ENCODE measurements at regions not wholly inside any gene's neighbourhood (a gene's known extent, or its start where the extent isn't known, plus 50 kb on each side); places are given as distances from the start of the nearest gene placed in this dataset.

DNA sequence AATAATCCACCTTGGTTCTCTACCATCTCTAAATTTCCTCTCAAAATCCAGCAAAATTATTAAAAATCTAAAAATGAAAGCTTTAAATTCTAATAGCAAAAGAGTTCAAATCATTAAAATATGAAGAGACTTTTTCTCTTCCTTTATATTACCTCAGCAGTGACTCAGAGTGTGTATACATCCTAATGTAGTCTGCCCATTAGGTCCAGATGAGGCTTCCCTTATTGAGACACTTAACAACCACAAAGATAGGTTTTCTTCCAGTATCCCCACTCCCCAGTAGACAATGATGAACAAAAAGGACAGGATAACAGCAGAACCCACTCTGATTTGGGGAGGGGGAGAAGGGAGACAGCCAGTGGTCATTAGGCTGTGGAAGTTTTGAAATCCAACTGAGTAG, 61.5 kb upstream of the DCBLD2 start:
- H3K4me1 ChIP-seq, result no peaks in the 10 kb centered on the region
- H3K27me3 ChIP-seq (ENCODE audit: low read depth), result no peaks in the 10 kb centered on the region
- no peak overlapping the region for H3K4me3 ChIP-seq
- intact Hi-C loops (cut with DNase I), result no loop called here
- no peaks in the 10 kb centered on the region for H3K9me3 ChIP-seq
- DNase-seq, result no peak
- ATAC-seq, result no peak
- H3K36me3 ChIP-seq, result no peaks in the 10 kb centered on the region
- TF ChIP-seq, protein P1, sequence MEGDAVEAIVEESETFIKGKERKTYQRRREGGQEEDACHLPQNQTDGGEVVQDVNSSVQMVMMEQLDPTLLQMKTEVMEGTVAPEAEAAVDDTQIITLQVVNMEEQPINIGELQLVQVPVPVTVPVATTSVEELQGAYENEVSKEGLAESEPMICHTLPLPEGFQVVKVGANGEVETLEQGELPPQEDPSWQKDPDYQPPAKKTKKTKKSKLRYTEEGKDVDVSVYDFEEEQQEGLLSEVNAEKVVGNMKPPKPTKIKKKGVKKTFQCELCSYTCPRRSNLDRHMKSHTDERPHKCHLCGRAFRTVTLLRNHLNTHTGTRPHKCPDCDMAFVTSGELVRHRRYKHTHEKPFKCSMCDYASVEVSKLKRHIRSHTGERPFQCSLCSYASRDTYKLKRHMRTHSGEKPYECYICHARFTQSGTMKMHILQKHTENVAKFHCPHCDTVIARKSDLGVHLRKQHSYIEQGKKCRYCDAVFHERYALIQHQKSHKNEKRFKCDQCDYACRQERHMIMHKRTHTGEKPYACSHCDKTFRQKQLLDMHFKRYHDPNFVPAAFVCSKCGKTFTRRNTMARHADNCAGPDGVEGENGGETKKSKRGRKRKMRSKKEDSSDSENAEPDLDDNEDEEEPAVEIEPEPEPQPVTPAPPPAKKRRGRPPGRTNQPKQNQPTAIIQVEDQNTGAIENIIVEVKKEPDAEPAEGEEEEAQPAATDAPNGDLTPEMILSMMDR (IDR thresholded peaks at IDR 0.05), result no peak
- H3K27ac ChIP-seq, result no peak overlapping the region

DNA sequence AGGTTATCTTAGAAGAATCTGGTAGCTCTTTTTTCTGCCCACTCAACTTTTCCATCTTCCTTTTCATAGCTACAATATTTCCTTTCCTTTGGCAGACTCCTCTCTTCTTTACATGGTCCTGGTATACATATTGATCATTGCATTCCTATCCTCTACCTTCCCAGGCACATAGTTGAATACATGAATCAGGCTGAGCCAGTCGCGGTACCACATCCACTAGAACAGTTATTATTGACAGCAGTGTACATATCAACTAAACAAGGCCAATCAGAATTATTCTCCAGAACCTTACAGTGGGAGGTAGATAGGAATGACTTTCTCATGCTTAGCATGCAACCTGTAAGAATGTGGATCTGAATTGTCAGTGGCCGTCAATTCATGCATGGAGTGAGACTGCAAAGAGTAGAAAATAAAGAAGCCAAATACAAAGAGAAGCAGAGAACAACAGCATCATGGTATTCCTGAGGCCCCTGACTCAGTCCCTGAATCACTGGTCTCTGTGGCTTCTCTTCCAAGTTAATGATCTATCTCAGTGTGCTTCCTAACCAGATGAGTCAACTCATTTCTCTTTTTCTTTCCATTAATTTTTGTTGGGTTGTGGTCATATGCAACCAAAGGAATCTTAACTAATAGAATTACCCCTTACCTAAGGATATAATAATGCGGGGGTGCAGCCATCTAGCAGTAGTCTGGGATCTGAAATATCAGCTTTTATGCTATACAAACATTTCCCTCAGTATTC, 60.9 kb upstream of the DCBLD2 start:
- Histone ChIP-seq H3K9me3 (no peaks in the 10 kb centered on the region), H3K4me3 (no peak overlapping the region), H3K4me1 (no peaks in the 10 kb centered on the region), H3K27ac (no peak overlapping the region), H3K36me3 (no peaks in the 10 kb centered on the region), H3K27me3 (ENCODE audit: low read depth) (no peaks in the 10 kb centered on the region)
- ATAC-seq (no peak), DNase-seq (no peak)
- intact Hi-C loops (cut with DNase I), result no loop called here
- TF ChIP-seq, protein P1 (IDR thresholded peaks at IDR 0.05), result no peak

DNA sequence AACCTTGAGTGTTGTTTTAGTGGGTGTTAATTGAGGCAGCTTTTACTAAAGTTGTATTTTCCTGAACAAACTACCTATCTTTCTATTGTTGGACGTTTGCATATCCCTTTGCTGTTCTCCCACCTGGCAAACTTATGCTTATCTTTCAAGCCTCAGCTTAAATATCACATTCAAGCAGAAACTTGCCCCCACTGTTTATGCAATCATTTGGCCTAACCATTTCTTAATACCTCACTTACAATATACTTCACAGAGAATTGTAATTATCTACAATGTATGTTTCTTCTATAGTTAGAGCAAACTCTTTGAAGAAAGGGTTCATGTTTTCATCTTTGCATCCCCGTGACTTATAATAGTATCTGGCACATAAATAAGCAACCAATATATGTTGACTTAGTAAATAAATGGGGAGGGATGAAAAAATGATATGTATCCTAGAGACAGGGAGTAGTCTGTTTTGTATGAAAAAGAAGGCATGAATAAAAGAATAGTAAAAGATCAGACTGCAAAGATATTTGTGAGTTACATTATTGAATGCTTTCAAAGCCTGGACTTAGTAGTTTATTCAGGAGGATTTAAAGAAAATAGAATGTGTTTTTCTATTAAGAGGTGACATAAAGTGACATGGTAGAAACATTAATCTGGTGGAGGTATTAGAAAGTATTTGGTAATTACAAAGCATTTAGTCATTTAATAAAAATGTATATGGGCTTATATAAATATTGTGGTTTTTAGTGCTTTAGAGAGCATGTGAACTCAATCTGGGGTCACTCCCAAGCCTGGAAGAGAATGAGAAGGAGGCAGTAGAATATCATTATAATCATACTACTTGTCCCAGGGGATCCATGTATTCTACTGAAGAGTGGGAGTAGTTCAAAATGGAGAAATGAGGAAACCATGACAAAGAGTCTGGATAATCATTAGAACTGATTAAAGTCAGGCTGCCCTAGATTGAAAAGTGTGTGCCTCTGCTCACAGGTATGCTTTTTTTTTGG, 60.0 kb upstream of the DCBLD2 start:
- Histone ChIP-seq H3K9me3 (no peaks in the 10 kb centered on the region), H3K27me3 (ENCODE audit: low read depth) (no peaks in the 10 kb centered on the region), H3K36me3 (no peaks in the 10 kb centered on the region), H3K4me1 (no peaks in the 10 kb centered on the region), H3K4me3 (no peak overlapping the region), H3K27ac (no peak overlapping the region)
- ATAC-seq (no peak), DNase-seq (no peak)
- TF ChIP-seq, protein P1 (IDR thresholded peaks at IDR 0.05), result no peak
- intact Hi-C loops (cut with DNase I), result no loop called here

DNA sequence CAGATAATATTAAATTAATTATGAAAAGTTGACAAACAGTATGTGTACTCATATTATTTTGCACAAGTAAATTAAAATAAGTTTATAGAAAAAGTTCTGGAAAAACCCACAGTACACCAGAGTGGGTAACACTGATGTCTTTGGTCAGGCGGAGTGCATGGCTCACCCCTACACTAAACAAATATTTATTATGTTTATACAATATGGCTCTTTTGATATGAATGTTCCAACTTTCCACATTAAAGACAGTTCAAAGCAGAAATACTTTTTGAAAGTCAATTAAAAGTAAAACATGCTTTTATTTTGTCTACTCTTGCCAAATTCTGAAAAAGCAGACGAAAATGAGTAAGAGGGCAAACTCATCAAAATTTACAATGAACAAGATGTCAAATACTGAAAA, 56.2 kb upstream of the DCBLD2 start:
- ATAC-seq (no peak), DNase-seq (no peak)
- Histone ChIP-seq H3K4me3 (no peak overlapping the region), H3K27ac (no peak overlapping the region), H3K27me3 (ENCODE audit: low read depth) (no peaks in the 10 kb centered on the region), H3K4me1 (no peaks in the 10 kb centered on the region), H3K9me3 (no peaks in the 10 kb centered on the region), H3K36me3 (no peaks in the 10 kb centered on the region)
- TF ChIP-seq, protein P1 (IDR thresholded peaks at IDR 0.05), result no peak
- intact Hi-C loops (cut with DNase I), result no loop called here

DNA sequence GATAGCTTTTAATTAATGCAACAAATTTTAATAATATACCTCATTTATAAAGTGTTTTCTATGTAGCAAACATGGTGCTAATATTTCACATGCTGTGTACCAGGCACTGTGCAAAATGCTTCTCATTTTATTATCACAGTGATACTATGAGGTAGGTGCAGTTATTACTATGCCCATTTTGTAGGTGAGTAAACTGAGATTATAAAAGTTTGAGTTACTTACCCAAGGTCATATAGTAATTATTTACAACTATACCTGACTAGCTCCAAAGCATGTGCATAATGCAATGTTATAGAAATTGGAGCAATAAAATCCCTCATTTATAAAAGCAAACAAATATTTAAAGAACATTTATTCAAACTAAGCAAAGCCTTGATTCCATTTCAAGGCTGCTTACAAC, 54.5 kb upstream of the DCBLD2 start:
- intact Hi-C loops (cut with DNase I), result no loop called here
- no peaks in the 10 kb centered on the region for H3K27me3 ChIP-seq (ENCODE audit: low read depth)
- H3K9me3 ChIP-seq, result no peaks in the 10 kb centered on the region
- TF ChIP-seq, protein P1 (IDR thresholded peaks at IDR 0.05), result no peak
- no peaks in the 10 kb centered on the region for H3K4me1 ChIP-seq
- H3K4me3 ChIP-seq, result no peak overlapping the region
- no peak overlapping the region for H3K27ac ChIP-seq
- ATAC-seq (no peak), DNase-seq (no peak)
- no peaks in the 10 kb centered on the region for H3K36me3 ChIP-seq
